OCI-LY3 (cell line): ENCODE measurements at regions not wholly inside any gene's neighbourhood (a gene's known extent, or its start where the extent isn't known, plus 50 kb on each side); places are given as distances from the start of the nearest gene placed in this dataset.

Source experiments
- CTCF ChIP-seq: fragments of 200-600, 300-600 bp; sonication (generic); IDR thresholded peaks from 2 replicates; pipeline ENCODE4 v1.5.1; 2014; ENCODE audit warnings: antibody characterized with exemption, low read length, low read depth
- EZH2phosphoT487 ChIP-seq: fragments of 200-600 bp; shearing (Covaris generic); IDR thresholded peaks from 2 replicates; pipeline ENCODE4 v1.6.1; 2018; ENCODE audit warnings: antibody characterized with exemption, mixed run types, low read depth

GRCh38 chr3:146969356-146969755 lies 364.2 kb upstream of the PLSCR5 start:
- TF ChIP-seq CTCF = no peak
- TF ChIP-seq EZH2phosphoT487 = no peak
